ENCODE measurements at regions not wholly inside any gene's neighbourhood (a gene's known extent, or its start where the extent isn't known, plus 50 kb on each side); places are given as distances from the start of the nearest gene placed in this dataset.

DNA sequence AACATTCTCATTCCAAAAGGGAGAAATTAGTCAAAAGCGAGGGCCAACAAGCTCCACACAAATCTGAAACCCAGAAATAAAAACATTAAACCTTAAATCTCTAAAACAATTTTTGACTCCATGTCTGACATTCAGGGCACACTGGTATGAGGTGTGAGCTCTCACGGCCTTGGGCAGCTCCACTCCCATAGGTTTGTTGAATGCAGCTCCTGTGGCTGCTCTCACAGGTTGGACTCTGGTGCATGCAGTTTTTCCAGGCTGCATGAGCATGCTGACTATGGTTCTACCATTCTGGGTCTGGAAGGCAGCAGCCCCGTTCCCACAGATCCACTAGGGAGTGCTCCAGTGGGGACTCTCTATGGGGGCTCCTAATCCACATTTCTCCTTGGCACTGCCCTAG lies 887.1 kb upstream of the GHITM start:
- no peak for DNase-seq (ENCODE audit: low spot score)

DNA sequence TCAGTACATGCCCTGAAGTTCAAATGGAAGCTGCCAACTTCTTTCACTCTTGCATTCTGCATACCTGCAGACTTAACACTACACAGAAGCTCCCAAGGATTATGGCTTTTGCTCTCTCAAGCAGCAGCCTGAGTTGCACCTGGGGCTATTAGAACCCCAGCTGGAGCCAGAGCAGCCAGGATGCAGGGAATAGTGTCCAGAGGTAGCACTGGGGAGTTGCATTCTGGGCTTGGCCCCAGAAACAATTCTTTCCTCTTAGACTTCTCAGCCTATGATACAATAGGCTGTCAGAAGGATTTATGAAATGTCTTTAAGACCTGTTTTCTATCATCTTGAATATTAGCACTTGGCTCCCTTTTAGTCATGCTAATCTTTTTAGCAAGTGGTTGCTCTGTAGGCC lies 886.7 kb upstream of the GHITM start:
- DNase-seq (ENCODE audit: low spot score): no peak

DNA sequence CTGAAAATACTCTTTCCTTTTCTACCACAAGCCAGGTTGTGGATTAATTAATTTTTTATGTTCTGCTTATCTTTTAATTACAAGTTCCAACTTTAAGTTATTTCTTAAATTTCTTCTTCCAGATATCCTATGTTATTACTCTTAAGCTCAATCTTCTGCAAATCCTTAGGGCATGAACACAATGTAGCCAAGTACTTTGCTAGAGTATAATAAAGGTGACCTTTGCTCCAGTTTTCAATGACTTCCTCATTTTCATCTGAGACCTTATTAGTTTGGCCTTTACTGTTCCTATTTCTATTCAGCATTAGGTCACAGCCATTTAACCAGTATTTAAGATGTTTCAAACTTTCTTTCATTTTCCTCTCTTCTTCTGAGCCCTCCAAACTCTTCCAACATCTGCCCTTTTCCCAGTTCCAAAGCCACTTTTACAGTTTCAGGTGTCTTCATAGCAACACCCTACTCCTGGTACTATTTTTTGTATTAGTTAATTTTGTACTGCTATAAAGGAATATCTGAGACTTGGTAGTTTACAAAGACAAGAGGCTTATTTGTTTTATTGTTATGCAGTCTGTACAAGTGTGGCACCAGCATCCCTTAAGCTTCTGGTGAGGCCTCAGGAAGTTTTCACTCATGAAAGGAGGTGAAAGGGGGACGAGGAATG lies 886.2 kb upstream of the GHITM start:
- DNase-seq (ENCODE audit: low spot score): no peak

DNA sequence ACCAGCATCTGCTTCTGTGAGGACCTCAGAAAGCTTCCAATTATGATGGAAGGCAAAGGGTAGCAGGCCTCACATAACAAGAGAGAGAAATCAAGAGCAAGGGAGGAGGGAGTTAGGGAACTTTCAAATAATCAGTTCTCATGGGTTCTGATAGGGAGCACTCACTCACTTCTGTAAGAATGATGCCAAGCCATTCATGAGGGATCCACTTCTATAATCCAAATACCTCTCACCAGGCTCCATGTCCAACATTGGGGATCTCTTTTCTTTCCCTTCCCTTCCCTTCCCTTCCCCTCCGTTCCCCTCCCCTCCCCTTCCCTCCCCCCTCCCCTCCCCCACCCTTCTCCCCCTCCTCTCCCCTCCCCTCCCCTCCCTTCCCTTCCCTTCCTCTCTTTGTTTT lies 884.6 kb upstream of the GHITM start:
- DNase-seq (ENCODE audit: low spot score): no peak

DNA sequence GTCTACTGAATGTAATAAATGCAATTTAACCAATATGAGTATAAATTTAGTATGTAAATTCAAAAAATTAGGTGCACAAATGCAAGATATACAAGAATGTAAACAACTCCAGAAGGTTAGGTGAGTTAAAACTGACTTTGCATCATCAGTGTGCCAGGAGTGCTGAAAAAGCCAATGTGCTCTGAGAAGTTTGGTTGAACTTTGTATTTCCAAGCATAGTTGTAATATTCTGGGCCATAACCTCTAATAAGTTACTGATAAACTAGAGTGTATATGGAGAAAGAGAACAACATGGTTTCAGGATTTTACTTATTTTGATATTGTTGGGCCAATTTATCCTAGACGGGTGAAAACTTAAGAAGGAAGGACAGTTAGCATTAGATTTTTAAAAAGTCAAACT lies 876.9 kb upstream of the GHITM start:
- DNase-seq (ENCODE audit: low spot score): no peak

DNA sequence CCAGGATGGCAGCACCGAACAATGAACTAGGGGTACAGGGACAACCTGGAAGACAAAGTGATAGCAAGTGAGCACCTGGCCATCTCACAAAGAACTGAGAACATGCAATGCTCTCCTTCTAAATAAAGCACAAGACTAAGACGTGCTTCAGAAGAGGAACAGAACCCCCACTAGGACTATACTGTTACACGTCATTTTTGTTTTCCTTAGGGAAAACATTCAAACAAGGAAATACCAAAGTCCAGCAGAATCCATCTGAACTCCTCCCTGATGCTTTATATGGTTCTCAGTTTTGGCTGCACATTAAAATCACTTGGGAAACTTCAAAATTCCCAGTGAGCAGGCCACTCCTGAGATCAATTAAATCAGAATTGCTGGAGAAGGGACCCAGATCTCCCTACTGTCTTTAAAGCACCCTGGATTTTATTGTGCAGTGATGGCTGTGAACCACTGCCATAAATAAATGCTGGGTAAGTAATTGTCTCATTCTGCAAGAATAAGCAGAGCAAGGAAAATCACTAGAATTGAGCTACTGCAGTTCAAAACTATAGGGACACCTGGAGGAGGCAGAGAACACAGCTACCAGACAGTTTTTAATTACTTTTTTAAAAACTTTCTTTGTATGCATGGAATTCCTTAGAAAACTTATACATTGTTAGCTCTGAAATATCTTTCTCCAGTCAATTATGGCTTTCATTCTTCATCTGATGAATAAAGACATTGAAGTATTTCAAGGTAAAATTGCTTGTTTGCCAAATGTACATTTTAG lies 866.5 kb upstream of the GHITM start:
- DNase-seq (ENCODE audit: low spot score): no peak

DNA sequence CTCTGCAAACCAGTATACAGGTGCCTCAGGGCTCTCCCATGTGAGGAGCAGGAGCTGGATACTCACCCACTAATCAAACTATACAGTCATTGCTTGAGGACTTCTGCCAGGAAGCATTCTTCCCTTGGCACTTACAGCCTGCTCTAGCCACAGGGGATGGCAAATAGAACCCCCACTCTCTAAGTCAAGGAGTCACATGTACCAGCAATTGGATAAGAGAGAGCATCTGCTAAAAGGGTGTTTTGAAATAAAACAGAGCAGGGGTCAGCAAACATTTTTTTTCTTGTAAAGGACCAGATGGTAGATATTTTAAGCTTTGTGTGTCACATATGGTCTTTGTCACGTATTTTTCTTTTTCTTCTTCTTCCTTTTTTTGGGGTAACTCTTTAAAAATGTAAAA lies 865.2 kb upstream of the GHITM start:
- DNase-seq (ENCODE audit: low spot score): no peak

DNA sequence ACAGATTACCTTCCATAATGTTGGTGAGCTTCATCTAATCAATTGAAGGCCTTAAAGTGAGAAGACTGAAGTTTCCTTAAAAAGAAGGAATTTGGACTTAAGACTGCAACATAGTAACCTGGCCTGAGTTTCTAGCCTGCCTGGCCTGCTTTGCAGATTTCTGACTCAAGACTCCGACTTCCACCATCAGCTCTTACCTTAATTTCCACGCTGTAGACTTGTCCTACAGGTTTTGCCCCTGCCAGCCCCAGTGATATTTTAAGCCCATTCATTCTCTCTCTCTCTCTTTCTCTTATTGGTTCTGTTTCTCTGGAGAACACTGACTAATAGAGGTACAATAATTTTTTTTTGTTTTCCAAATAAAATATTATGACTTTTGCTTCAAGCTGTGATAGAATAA lies 862.3 kb upstream of the GHITM start:
- no peak for DNase-seq (ENCODE audit: low spot score)

DNA sequence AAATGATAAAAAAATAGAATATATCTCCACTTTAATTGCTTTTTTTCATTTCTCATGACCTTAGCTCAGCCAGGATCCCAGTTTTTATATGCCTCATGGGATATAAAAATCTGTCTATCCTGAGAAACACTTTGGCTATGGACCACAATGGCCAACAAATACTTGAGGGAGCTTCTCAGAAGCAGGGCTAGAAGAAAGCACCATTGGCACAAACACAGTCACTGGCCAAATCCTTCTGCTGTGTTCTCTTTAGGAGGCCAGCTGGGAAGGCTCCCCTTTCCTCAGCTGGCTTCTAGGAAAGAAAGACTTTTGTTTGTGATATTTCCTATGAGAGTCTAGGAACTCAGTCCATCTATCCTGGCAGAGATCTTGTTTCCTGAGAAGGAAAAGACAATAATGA lies 856.2 kb upstream of the GHITM start:
- DNase-seq (ENCODE audit: low spot score): no peak

DNA sequence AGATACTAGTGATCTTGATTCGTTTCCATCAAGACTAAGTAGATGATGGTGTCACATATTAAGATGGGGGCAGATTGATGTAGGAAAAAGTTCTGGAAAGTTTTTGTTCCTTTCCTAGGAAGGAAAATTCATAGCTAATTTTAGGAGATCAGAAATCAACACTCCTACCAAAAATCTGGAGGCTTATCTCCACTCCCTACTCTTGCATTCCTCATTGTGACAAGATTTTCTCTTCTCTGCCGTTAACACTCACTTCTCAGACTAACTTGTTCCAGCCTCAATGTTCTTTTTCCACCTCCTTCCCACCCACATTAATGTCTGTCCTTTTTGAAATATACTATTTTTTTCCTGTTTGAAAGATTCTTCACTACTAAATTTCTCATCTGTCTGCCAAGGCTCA lies 851.9 kb upstream of the GHITM start:
- no peak for DNase-seq (ENCODE audit: low spot score)

DNA sequence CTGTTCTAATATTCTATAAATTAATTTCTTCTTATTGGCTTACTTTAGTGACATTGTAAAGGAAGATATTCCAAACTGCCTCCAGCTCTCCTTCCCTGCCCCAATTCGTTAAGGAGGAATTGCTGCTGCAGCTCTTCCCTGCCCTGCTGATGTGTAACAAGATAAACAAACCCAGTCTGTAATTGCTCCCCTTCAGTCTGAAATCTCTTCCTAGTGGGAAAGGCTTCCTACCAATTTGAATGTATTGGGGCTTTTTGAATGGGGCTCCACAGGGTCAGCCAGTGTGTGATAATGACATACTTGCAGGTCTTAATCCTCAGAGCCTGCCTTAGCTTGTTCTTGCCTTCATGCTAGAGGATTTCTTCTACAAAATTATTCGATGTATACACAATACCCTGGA lies 849.9 kb upstream of the GHITM start:
- DNase-seq (ENCODE audit: low spot score): no peak

DNA sequence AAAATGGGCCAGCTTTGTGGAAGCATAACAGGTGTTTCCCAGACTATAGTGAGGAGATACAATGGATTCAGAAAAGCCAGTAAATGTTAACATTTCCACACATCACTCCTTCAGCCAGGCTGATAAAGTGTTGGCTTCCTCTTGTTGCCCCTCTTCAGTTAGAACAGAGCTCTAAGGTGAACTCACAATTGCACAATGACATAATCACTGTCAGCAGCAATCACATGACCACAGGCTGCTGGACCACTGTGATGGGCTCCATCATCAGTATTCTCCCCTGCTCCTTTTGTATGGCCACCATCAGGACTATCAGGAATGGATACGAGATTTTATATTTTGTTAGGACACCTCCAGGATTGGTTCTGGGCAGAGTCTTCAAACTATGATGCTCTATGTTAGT lies 849.4 kb upstream of the GHITM start:
- DNase-seq (ENCODE audit: low spot score): no peak

DNA sequence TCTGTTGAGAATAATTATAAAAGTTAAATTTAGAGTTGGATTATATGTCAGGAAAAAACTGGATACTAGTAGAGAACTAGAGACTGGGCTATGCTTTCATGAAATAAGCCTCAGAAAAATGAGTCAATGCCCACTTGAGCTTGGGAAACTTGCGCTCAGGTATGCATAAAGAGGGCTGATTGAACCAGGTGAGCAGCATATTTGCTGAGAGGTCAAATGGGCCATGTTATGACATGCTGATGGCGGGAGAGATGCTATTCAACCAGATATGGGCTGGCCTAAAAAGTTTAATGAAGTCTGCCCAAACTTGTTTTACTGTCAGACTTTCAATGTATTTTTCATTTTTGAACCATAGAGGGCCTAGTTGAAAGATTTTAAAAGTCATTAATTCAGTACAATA lies 837.6 kb upstream of the GHITM start:
- DNase-seq (ENCODE audit: low spot score): no peak

DNA sequence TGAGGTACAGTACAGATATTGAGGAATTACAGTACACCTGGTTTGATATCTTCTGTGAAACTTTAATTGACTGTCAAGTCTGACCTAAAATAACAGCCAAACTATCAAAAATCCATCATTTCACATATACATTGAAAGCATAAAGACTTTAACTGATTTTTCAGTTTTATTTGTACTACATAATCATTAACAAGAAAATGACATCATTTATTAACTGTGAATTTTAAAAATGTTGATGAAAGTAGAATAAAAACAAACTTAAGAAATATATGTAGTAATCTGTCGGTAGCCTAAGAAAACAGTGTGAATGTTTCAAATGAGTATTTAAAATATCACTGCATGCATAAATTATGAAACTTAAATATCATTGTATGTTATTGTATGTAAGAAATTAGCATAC lies 836.7 kb upstream of the GHITM start:
- DNase-seq (ENCODE audit: low spot score): no peak

DNA sequence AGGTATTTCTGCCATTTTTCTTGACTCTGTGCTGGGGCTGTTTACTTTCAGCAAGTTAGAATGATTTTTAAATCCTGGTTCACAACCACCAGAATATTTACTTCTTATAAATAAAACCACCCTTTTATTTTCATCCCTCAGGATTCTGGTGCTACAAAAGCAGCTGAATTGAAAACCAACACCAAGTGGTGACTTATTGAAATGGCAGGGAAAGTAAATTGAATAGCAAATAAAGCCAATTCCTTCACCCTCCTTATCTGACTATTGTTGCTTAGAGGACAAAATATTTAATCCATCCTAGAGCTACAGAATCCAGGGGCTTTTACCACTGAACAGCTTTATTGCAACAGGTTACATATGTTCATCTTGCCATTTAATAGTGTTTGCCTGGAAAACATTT lies 828.6 kb upstream of the GHITM start:
- DNase-seq (ENCODE audit: low spot score): no peak

DNA sequence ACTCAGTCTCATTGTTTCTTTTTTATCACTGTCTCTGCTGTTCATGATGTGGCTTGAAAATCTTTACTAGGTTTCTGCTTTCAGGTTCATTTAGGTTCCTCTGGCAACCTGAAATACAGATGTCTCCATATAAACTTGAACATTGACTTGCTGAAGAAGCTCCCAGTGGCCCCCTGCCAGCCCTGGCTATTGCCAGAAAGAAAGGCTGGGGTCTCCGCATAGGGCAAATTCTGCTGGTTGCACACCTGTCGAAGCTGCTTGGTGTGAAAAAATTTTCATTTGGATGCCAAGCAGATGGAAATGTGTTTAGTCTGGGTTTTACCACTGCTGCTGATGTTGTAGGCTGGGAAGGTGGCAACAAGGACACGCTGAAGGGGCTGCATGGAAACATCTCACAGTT lies 826.7 kb upstream of the GHITM start:
- no peak for DNase-seq (ENCODE audit: low spot score)

DNA sequence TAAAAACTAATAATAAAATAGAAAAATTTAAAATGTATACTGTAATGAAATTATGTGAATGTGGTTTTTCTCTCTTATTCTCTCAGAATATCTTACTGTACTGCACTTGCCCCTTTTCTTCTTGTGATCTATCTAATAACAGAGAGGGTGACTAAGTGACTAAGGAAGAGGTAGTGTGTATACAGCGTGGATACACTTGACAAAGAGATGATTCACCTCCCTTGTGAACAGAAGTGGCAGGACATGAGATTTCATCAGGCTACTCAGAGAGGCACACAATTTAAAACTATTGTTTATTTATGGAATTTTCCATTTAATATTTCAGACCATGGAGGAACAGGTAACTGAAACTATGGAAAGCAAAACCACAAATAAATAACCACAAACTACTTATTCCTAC lies 806.6 kb upstream of the GHITM start:
- no peak for DNase-seq (ENCODE audit: low spot score)

DNA sequence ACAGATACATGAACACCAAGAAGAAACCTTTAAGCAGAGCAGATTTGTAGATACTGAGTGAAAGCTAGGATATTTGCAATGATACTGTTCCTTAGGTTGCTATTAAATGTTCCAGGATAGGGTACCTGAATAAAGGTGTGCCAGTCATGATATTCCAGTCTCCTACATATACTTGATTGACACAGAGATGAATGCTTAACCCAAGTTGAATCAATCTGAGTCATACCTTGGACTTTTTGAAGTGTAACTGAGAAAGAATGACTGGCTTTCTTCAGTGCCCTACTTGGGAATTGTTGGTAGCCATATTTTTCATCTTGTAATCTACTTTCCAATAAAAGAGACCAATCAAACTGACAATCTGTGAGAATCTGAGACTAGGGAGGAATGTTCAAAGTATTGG lies 805.7 kb upstream of the GHITM start:
- DNase-seq (ENCODE audit: low spot score): no peak

DNA sequence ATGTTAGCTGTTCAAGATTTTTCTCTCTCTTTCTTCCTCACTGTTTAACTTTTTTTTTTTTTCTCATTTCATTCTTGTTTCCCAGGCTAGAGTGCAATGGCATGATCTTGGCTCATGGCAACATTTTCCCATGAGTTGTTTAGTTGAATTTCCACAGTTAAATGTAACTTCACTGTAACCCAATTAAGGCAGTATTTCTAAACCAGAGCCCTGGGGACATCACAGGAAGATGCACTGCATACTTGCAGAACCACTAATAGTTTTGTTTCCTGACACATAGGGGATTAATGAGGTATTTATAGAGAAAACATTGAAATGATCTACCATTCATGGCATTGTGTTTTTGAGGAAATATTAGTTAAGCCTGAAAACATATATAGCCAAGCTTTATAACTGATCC lies 795.6 kb upstream of the GHITM start:
- no peak for DNase-seq (ENCODE audit: low spot score)

DNA sequence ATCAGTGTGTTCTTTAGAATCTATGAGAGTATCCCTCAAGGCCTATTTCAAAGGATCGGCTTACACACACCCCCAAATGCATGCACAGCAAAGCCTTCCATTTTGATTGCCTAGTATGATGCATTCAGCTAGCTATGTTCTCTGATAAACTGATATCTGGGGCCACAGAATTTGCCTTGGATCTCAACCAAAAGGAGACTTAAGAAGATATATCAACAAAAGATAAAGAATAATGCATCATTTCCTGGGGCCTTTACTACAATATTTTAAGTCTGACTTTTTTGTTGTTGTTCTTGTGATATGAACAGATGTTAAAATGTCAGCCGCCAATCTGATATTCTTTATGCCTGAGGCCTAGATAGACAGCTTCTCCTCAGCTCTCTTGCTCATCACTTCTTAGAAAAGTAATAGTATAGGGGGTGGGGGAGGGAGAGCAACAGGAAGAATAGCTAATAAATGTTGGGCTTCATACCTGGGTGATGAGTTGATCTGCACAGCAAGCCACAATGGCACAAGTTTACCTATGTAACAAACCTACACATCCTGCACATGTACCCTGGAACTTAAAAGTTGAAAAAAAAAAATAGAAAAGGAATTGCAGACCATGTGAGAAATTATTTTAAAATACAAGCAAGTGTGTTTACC lies 792.9 kb upstream of the GHITM start:
- DNase-seq (ENCODE audit: low spot score): no peak

DNA sequence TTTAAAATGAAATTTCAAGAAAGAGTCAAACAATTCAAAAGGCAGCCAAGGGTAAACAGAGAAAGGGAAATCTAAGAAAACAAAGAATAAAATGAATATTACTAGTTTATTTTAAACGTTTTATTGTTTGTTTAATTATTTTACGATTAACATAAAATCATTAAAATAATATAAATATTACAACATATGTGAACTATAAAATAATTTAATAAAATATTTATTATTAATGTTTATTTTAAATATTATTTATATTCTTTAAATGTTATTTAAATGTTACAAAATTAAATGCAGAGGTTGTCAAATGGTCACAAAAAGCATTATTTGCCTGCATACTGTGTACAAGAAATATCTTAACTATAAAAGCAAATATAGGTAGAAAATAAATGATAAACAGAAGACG lies 786.7 kb upstream of the GHITM start:
- no peak for DNase-seq (ENCODE audit: low spot score)

DNA sequence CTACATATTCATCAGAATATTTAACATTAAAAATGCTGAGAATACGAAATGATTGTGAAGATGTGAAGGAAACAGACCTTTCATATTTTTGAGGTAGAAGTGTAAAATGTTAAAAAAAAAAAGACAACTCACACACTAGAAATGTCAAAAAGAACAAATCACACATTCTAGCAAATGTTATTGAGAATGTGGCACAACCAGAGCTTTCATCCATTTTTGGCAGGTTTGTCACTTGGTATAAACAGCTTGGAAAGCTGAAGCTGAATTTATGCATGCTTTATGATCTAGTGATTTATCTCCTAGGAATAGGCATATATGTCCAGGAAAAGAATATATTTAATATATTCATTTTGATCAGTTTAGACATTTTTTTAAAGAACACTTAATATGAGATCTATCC lies 784.9 kb upstream of the GHITM start:
- no peak for DNase-seq (ENCODE audit: low spot score)

DNA sequence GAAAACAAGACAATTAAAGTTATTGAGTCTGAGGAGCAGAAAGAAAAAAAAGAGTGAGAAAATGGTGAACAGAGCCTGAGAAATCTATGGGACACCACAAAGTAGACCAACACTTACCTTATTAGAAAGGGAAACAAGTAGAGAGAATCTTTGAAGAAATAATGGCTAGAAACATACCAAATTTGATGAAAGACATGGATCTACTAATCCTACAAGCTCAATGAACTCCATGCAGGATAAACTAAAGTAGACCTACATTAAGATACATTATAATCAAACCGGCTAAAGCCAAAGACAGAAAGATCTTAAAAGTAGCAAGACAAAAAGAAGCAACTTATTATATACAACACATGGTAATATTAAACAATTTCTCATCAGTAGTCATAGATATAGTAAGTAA lies 782.3 kb upstream of the GHITM start:
- no peak for DNase-seq (ENCODE audit: low spot score)

DNA sequence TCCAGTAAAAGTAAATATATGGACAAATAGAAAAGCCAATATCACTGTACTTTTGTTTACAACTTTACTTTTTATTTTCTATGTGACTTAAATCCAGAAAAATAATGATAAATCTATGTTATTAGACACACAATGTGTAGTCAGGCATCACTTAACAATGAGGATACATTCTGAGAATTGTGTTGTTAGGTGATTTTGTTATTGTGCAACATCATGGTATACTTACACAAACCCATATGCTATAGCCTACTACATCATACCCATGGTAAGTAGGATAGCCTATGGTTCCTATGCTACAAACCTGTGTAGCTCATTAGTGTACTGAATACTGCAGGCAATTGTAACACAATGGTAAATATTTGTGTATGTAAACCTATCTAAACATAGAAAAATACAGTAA lies 781.7 kb upstream of the GHITM start:
- no peak for DNase-seq (ENCODE audit: low spot score)
